Activated CD8-positive, alpha-beta T cell treated with anti-CD3 and anti-CD28 coated beads, Interleukin-2, amount 10 ng/mL, durations not matched to agents 7 days and 5 days (primary cell): ENCODE measurements at regions not wholly inside any gene's neighbourhood (a gene's known extent, or its start where the extent isn't known, plus 50 kb on each side); places are given as distances from the start of the nearest gene placed in this dataset.

Source experiments
- ATAC-seq: fragments of 150-1000 bp; cut with Tn5 transposase; one replicate; pipeline ENCODE4 v1.10.0; 2021; ENCODE audit warnings: moderate library complexity
- CTCF ChIA-PET: fragments of 350-600 bp; sonication (Branson Sonifier 250); formaldehyde crosslinking; loops from one replicate; lab custom pipeline; 2021; ENCODE audit warnings: antibody characterized with exemption; lab: Charles Lee
- POLR2A ChIA-PET: fragments of 350-600 bp; sonication (Branson Sonifier 250); formaldehyde crosslinking; loops from one replicate; lab custom pipeline; 2021; ENCODE audit warnings: antibody characterized with exemption; lab: Charles Lee
- DNase-seq: peaks from one replicate; pipeline ENCODE4 v3.0.0-alpha.2; 2020
- H3K27ac Mint-ChIP-seq: one replicate; pipeline ENCODE4 v1.8.0; 2021; ENCODE audit warnings: mild to moderate bottlenecking, mixed read lengths
- H3K27me3 Mint-ChIP-seq: one replicate; pipeline ENCODE4 v1.8.0; 2021; ENCODE audit warnings: low read depth, mixed read lengths
- H3K36me3 Mint-ChIP-seq: one replicate; pipeline ENCODE4 v1.8.0; 2021; ENCODE audit warnings: low read depth, mixed read lengths
- H3K4me1 Mint-ChIP-seq: one replicate; pipeline ENCODE4 v1.8.0; 2021; ENCODE audit warnings: low read depth, mixed read lengths
- H3K4me3 Mint-ChIP-seq: one replicate; pipeline ENCODE4 v1.8.0; 2021; ENCODE audit warnings: mild to moderate bottlenecking, mixed read lengths
- H3K9me3 Mint-ChIP-seq: one replicate; pipeline ENCODE4 v1.8.0; 2022; ENCODE audit warnings: mixed read lengths; ENCODE audit not compliant: insufficient read depth

DNA sequence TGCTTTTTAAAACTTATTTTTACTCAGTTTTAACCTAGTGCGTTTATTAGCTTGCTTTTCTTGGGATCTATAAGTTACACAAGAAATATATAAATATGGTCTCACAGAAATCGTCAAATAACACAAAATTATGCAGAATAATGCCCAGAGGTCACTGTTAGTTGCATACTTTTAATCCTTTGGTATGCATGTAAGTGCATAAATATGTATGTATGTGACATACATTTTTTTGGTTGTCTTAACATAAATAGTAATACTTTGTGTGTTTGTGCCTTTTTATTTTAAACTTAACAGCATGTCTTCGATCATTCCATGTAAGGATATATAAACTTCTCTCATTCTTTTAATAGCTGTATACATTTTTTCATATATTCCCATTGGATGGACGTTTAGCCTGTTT, 459.6 kb downstream of the PCNX1 start:
- no peaks in the 10 kb centered on the region for H3K9me3 Mint-ChIP-seq
- peaks cover 20% of the 10 kb centered on the region for H3K4me1 Mint-ChIP-seq
- H3K4me3 Mint-ChIP-seq = no peak overlapping the region
- H3K36me3 Mint-ChIP-seq = peaks cover 6% of the 10 kb centered on the region
- ATAC-seq (no peak), DNase-seq (no peak)
- ChIA-PET CTCF (no interaction called here), POLR2A (interaction anchor here (1.5 kb wide), 1 partner anchor 46 kb away, joined by 3 read pairs; the partner anchor contains the start of gene SIPA1L1)
- no peak overlapping the region for H3K27ac Mint-ChIP-seq
- no peaks in the 10 kb centered on the region for H3K27me3 Mint-ChIP-seq

DNA sequence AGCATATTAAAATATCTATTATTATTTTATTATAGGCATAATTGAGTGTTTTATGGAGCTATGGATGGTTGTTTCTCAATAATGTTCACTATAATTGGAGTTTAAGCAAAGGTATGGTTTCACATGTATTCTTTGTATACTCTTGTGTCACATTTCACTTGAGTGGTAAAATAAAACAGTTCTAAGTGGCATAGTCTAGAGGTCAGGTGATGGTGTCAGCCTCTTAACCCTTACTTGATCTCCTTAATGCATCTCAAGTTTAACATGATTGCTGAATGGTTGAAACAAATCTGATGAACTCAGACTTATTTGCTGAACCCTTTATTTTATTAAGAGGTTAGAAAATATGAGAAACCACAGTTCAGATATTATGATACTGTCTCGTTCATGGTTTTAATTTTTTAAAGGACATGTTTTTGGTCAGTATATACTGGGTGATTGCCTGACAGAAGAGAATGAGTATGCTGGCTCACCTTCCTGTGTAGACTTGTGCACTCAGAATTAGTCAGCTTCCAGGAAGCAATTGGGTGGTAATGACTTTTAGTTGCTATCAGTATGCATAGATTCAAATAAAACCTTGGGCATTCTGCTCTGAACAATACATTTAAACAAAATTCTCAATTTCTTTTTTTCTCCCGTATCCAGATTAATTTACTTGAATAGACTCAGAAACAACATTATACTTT, 464.6 kb downstream of the PCNX1 start:
- POLR2A ChIA-PET = interaction anchor here (0.6 kb wide), 1 partner anchor 130 kb away, joined by 3 read pairs; no protein-coding TSS in a partner anchor
- peak; percentile 83 for ATAC-seq
- H3K36me3 Mint-ChIP-seq = peaks cover 24% of the 10 kb centered on the region
- peaks cover 11% of the 10 kb centered on the region for H3K9me3 Mint-ChIP-seq
- no peak overlapping the region for H3K4me3 Mint-ChIP-seq
- H3K27me3 Mint-ChIP-seq = no peaks in the 10 kb centered on the region
- H3K4me1 Mint-ChIP-seq = peaks cover 33% of the 10 kb centered on the region
- peak overlapping the region; percentile 49 for H3K27ac Mint-ChIP-seq
- no peak for DNase-seq
- CTCF ChIA-PET = interaction anchor here (0.6 kb wide), 1 partner anchor 229 kb away, joined by 3 read pairs; no protein-coding TSS in a partner anchor

DNA sequence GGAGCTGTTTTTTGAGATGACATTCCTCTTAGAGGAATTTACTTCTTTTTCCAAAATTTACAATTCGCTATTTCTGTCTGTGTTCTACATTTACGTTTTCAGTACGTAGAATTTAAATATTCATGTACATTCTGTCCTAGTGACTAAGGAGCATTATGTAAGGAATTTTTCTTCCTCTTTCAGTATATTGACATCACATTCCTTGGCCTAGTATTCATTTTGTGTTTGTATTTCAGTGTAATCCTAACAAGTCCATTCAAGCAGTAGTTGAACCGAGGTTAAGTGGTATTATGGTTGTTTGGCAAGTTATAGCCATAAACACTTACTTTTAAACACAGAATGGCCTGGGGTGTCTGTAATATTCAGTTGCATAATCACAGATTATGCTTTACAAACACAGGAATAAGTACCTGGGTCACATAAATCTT, 465.2 kb downstream of the PCNX1 start:
- peaks cover 11% of the 10 kb centered on the region for H3K9me3 Mint-ChIP-seq
- ATAC-seq (no peak), DNase-seq (no peak)
- H3K27me3 Mint-ChIP-seq = no peaks in the 10 kb centered on the region
- CTCF ChIA-PET = interaction anchor here (0.6 kb wide), 1 partner anchor 229 kb away, joined by 3 read pairs; no protein-coding TSS in a partner anchor
- H3K4me1 Mint-ChIP-seq = peaks cover 34% of the 10 kb centered on the region
- no peak overlapping the region for H3K4me3 Mint-ChIP-seq
- peaks cover 25% of the 10 kb centered on the region for H3K36me3 Mint-ChIP-seq
- H3K27ac Mint-ChIP-seq = peak overlapping the region; percentile 49
- POLR2A ChIA-PET = no interaction called here

DNA sequence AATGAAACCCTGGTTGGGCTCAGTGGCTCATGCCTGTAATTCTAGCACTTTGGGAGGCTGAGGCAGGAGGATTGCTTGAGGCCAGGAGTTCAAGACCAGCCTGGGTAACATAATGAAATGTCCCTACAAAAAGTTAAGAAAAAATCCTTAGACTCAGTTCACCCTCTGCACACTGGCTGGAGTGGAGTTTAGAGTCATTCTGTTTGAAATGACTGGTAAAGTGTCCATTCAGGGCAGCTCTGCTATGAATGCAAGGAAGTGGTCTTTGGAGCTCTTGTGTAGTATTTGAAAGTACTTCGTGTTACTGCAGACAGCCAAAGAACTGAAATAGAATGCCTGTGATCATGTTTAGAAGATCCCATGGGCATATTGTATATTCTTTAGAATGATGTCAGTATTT, 466.5 kb downstream of the PCNX1 start:
- H3K9me3 Mint-ChIP-seq = peaks cover 20% of the 10 kb centered on the region
- peaks cover 44% of the 10 kb centered on the region for H3K4me1 Mint-ChIP-seq
- no peak overlapping the region for H3K4me3 Mint-ChIP-seq
- POLR2A ChIA-PET = no interaction called here
- peaks cover 35% of the 10 kb centered on the region for H3K36me3 Mint-ChIP-seq
- ATAC-seq (no peak), DNase-seq (no peak)
- CTCF ChIA-PET = interaction anchor here (1.2 kb wide), 1 partner anchor 30 kb away, joined by 3 read pairs; no protein-coding TSS in a partner anchor
- H3K27me3 Mint-ChIP-seq = no peaks in the 10 kb centered on the region
- no peak overlapping the region for H3K27ac Mint-ChIP-seq

DNA sequence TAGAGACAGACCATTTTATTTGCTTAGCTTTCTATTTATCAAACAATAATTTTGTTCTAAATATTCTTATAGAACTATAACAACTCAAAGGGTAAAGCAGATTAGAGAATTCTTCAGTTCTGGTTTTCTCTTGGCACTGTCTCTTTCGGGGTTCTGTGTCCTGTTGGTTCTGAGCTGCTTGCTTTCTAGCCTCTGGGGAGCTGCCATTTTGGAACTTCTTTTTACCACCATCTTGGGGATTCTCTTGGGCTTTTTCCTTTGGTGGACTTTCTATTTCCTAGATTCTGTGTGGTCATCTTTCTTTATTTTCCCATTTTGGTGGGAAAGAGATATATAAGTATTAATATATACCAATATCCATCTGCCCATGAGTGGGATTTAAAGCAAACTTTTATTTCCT, 467.7 kb downstream of the PCNX1 start:
- no peak for DNase-seq
- peaks cover 28% of the 10 kb centered on the region for H3K9me3 Mint-ChIP-seq
- CTCF ChIA-PET = no interaction called here
- H3K27ac Mint-ChIP-seq = no peak overlapping the region
- H3K27me3 Mint-ChIP-seq = no peaks in the 10 kb centered on the region
- H3K4me1 Mint-ChIP-seq = peaks cover 44% of the 10 kb centered on the region
- no peak for ATAC-seq
- no peak overlapping the region for H3K4me3 Mint-ChIP-seq
- POLR2A ChIA-PET = no interaction called here
- peaks cover 40% of the 10 kb centered on the region for H3K36me3 Mint-ChIP-seq

DNA sequence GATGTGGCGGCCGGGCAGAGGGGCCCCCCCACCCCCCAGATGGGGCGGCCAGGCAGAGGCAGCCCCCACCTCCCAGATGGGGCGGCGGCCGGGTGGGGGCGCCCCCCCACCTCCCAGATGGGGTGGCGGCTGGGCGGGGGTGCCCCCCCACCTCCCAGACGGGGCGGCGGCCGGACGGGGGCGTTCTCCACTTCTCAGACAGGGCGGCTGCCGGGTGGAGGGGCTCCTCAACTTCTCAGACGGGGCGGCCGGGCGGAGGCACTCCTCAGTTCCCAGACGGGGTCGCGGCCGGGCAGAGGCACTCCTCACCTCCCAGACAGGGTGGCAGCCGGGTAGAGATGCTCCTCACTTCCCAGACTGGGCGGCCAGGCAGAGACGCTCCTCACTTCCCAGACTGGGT, 469.8 kb downstream of the PCNX1 start:
- ChIA-PET POLR2A (no interaction called here), CTCF (no interaction called here)
- ATAC-seq (no peak), DNase-seq (no peak)
- Mint-ChIP-seq H3K9me3 (peaks cover 32% of the 10 kb centered on the region), H3K27ac (no peak overlapping the region), H3K36me3 (peaks cover 37% of the 10 kb centered on the region), H3K4me3 (no peak overlapping the region), H3K27me3 (no peaks in the 10 kb centered on the region), H3K4me1 (peaks cover 31% of the 10 kb centered on the region)

DNA sequence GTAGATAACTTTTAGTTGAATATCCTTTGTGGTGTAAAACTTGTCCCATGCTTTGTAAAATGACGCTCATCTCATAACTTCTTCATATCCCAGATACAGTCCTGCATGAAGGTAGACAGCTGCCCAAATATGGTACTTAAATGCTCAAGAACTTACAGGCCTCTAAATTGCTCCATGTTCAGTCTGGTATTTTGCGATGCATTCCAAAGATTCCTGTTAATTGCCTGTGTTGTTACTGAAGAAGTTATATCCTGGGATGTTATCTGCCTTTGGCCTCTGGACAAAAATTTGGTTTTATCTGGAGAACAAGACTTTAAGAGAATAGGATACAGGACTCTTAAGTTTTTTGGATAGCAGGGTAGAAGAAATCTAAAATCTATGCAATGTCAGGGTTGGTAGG, 473.0 kb downstream of the PCNX1 start:
- H3K36me3 Mint-ChIP-seq = peaks cover 31% of the 10 kb centered on the region
- no peak overlapping the region for H3K4me3 Mint-ChIP-seq
- DNase-seq (no peak), ATAC-seq (no peak)
- POLR2A ChIA-PET = no interaction called here
- H3K9me3 Mint-ChIP-seq = peaks cover 30% of the 10 kb centered on the region
- CTCF ChIA-PET = no interaction called here
- H3K27me3 Mint-ChIP-seq = no peaks in the 10 kb centered on the region
- H3K27ac Mint-ChIP-seq = no peak overlapping the region
- peaks cover 19% of the 10 kb centered on the region for H3K4me1 Mint-ChIP-seq

DNA sequence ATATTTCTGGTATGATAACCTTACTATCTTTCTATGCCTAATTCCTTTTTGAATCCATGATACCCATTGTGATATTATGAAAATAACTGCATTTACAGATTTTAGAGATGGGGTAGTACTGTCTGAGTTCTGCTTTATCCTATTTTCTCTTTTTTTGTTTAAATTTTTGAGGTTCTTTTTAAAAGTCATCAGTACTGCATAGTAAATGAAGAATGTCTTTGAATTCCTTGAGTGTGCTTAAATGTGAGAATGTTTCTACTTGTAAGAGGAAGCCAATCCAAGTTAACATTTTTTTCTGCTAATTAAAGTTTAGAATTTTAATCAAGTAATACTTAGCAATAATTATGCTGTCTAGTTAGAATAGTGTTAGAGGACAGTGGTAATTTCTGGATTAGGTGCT, 474.6 kb downstream of the PCNX1 start:
- Mint-ChIP-seq H3K27me3 (no peaks in the 10 kb centered on the region), H3K36me3 (peaks cover 20% of the 10 kb centered on the region), H3K4me3 (no peak overlapping the region), H3K4me1 (peaks cover 16% of the 10 kb centered on the region), H3K27ac (no peak overlapping the region), H3K9me3 (peaks cover 22% of the 10 kb centered on the region)
- ATAC-seq (no peak), DNase-seq (no peak)
- ChIA-PET POLR2A (no interaction called here), CTCF (no interaction called here)

DNA sequence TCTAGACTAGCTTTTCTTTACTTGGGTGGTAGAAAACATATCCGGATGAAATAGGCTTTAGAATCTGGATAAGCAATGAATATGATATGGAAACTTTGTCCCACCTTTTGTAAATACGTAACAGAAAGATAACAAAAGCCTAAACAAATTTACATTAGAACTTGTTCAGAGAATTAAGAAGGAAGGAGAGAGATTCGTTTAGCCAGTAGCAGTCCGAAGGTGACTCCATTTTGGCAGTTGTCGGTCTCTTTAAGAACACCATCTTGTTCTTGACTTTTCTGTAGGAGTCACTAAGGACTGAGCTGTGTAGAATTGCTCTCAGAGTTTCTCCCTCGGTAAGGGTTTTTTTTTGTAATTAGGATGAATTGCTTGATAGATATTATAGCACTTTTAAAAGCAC, 475.1 kb downstream of the PCNX1 start:
- H3K4me3 Mint-ChIP-seq = no peak overlapping the region
- DNase-seq = no peak
- no peak for ATAC-seq
- no peak overlapping the region for H3K27ac Mint-ChIP-seq
- ChIA-PET CTCF (no interaction called here), POLR2A (no interaction called here)
- peaks cover 22% of the 10 kb centered on the region for H3K9me3 Mint-ChIP-seq
- H3K36me3 Mint-ChIP-seq = peaks cover 19% of the 10 kb centered on the region
- peaks cover 15% of the 10 kb centered on the region for H3K4me1 Mint-ChIP-seq
- H3K27me3 Mint-ChIP-seq = no peaks in the 10 kb centered on the region

DNA sequence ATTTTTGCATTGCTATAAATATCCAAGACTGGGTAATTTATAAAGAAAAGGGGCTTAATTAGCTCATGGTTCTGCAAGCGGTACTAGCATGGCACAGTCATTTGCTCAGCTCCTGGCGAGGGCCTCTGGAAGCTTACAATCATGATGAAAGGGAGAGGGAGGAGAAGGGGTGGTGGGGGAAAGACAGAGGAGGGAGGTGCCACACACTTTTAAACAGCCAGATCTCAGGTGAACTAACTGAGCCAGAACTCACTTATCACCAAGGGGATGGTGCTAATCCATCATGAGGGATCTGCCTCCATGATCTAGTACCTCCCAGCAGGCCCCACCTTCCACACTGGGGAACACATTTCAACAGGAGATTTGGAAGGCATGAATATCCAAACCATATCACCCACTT, 476.3 kb downstream of the PCNX1 start:
- H3K27me3 Mint-ChIP-seq = no peaks in the 10 kb centered on the region
- ChIA-PET CTCF (no interaction called here), POLR2A (no interaction called here)
- ATAC-seq = no peak
- H3K27ac Mint-ChIP-seq = no peak overlapping the region
- no peak for DNase-seq
- H3K4me1 Mint-ChIP-seq = peaks cover 7% of the 10 kb centered on the region
- peaks cover 15% of the 10 kb centered on the region for H3K9me3 Mint-ChIP-seq
- H3K36me3 Mint-ChIP-seq = peaks cover 8% of the 10 kb centered on the region
- H3K4me3 Mint-ChIP-seq = no peak overlapping the region

DNA sequence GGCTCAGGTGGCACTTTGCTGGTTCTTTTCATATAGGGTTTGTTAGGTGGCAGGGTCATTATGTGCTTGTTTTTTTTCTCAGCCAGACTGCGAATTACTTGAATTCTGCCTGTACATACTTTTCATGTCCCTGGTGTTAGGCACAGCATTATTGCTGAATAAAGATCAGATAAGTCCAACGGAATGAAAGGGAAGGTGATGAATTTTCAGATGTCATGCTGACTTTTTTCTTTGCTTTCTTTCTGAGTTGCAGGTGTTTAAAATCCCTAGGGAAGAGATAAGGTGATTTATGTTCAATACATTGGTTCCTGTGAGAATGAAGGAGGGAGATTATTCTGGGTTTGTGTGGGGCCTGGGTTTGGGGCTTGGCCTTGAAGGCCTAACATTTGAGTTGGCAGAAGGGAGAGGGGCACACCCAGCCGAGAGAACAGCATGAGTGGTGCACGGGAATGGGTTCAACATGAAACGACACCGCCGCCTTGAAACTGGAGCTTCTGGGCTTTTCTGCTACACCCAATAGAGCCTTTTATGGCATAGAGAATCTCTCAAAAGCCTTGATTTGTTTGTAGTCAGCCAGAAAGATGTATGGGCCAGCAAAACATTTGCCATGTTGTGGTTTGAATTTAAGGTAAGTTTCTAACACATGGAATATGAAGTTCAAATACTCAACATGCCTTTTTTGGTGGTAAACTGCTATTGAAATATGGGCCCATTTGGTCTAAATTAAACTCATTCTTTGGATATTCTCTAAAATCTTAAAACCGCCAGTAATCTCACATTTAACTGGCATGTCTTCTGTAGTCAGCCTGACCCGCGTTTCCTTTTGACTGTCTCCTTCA, 477.0 kb downstream of the PCNX1 start:
- Mint-ChIP-seq H3K27ac (no peak overlapping the region), H3K4me3 (no peak overlapping the region), H3K4me1 (peaks cover 12% of the 10 kb centered on the region), H3K9me3 (peaks cover 8% of the 10 kb centered on the region), H3K36me3 (peaks cover 4% of the 10 kb centered on the region), H3K27me3 (no peaks in the 10 kb centered on the region)
- POLR2A ChIA-PET = no interaction called here
- DNase-seq = no peak
- CTCF ChIA-PET = no interaction called here
- no peak for ATAC-seq

DNA sequence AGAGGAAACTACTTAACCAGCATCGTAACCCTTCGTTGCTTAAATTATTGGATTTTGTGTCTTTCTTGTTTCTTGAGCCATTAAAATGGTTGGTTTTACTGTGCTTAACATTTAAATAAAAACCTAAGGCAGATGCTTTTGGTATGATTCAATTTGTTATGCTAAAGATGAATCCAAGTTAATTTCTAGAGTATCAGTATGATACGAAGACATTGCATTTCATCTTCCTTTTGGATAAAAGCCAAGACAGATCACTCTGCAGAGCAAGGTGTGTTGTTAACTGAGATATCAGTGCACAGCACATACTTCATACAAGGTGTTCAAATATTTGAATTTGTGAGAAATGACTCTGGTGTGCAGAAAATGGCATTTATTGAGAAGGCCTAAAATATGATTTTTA, 480.5 kb downstream of the PCNX1 start:
- H3K27ac Mint-ChIP-seq = no peak overlapping the region
- DNase-seq = no peak
- H3K36me3 Mint-ChIP-seq = peaks cover 6% of the 10 kb centered on the region
- no peaks in the 10 kb centered on the region for H3K27me3 Mint-ChIP-seq
- POLR2A ChIA-PET = no interaction called here
- H3K4me3 Mint-ChIP-seq = no peak overlapping the region
- CTCF ChIA-PET = interaction anchor here (1.1 kb wide), 1 partner anchor 16 kb away, joined by 3 read pairs; no protein-coding TSS in a partner anchor
- no peaks in the 10 kb centered on the region for H3K9me3 Mint-ChIP-seq
- no peak for ATAC-seq
- H3K4me1 Mint-ChIP-seq = peaks cover 12% of the 10 kb centered on the region
